ENCODE measurements at regions not wholly inside any gene's neighbourhood (a gene's known extent, or its start where the extent isn't known, plus 50 kb on each side); places are given as distances from the start of the nearest gene placed in this dataset.
"Not testable (repeated sequence)": the region's sequence is repeated elsewhere in the genome, so short reads cannot be mapped to it uniquely, and the experiment has no call there.

DNA sequence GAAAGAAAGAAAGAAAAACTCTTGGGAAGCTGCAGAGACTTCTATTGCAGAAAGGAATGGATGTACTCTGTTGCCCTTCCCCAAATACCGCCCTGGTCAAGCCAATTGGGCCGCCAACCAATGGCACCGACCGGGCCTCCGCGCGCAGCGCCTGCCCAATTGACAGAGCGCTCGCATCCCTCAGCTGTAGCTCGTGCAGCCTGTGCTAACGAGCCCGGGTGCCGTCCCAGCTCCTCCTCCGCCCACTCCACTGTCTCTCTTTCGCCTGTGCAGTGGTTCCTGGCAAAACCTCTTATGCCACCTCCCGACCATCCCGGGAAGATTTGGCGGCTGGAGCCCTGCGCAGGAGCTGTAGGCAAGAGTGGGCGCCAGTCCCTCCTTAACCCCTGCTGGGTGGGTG lies 304.2 kb upstream of the DPP6 start:
- TF ChIP-seq POLR2A, CTCF (IDR thresholded peaks at IDR 0.05): not testable (repeated sequence)

Measured in thyroid gland (tissue), 4 donors.